ENCODE measurements at regions not wholly inside any gene's neighbourhood (a gene's known extent, or its start where the extent isn't known, plus 50 kb on each side); places are given as distances from the start of the nearest gene placed in this dataset.

DNA sequence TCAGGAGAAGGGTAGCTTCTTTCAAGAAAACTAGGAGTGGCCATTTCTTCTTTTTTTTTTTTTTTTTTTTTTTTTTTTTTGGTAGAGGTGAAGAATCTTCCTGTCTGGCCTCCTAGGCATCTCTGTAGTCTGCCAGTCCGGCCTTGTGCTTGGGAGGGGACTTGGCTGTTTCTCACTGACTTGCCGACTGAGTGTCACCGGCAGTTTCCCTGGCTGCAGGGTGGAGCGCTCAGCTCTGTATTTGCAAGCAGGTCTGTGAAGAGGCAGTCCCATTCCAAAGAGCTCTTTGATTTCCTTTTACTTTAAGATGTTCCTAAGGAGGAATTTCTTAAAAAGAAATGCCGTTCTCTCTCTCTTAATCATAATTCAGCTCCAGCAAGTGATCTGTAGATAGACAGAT, 212.6 kb downstream of the ADRA2A start:
- TF ChIP-seq, protein P1, sequence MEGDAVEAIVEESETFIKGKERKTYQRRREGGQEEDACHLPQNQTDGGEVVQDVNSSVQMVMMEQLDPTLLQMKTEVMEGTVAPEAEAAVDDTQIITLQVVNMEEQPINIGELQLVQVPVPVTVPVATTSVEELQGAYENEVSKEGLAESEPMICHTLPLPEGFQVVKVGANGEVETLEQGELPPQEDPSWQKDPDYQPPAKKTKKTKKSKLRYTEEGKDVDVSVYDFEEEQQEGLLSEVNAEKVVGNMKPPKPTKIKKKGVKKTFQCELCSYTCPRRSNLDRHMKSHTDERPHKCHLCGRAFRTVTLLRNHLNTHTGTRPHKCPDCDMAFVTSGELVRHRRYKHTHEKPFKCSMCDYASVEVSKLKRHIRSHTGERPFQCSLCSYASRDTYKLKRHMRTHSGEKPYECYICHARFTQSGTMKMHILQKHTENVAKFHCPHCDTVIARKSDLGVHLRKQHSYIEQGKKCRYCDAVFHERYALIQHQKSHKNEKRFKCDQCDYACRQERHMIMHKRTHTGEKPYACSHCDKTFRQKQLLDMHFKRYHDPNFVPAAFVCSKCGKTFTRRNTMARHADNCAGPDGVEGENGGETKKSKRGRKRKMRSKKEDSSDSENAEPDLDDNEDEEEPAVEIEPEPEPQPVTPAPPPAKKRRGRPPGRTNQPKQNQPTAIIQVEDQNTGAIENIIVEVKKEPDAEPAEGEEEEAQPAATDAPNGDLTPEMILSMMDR (conservative IDR thresholded peaks at IDR 0.05; ENCODE audit: low read depth in 2 of 2) = no peak
- no peak for TF ChIP-seq STAT1 (IDR thresholded peaks at IDR 0.05; ENCODE audit: unreplicated experiment)
- TF ChIP-seq CREB1 (CRISPR knock-in tag; IDR thresholded peaks at IDR 0.05; ENCODE audit: low read depth) = no peak
- no peak for TF ChIP-seq EZH2phosphoT487 (IDR thresholded peaks at IDR 0.05; ENCODE audit: unreplicated experiment)
